ENCODE measurements at regions not wholly inside any gene's neighbourhood (a gene's known extent, or its start where the extent isn't known, plus 50 kb on each side); places are given as distances from the start of the nearest gene placed in this dataset.

DNA sequence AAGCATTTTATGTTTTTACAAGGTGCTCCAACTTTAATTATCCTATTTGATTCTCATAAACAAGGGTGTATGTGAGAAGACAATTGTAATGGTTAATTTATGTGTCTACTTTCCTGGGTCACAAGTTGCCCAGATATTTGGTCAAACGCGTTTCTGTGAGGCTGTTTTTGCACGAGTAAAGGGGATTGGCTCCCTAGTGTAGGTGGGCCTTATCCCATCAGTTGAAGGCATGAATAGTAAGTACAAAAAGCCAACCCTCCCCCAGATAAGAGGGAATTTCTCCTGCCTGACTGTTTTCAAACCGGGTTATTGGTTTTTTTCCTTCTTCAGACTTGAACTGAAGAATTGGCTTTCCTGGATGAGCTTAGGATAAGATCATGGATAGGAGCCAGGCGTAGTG lies 224.0 kb upstream of the NCKAP5 start:
- peaks cover 2% of the 10 kb centered on the region for H3K9me3 Mint-ChIP-seq (ENCODE audit: unreplicated experiment)
- H3K27me3 Mint-ChIP-seq (ENCODE audit: unreplicated experiment): no peaks in the 10 kb centered on the region
- H3K27ac Mint-ChIP-seq (ENCODE audit: unreplicated experiment): no peak overlapping the region
- no peak overlapping the region for H3K4me3 Mint-ChIP-seq (ENCODE audit: unreplicated experiment)
- no peaks in the 10 kb centered on the region for H3K4me1 Mint-ChIP-seq (ENCODE audit: low read depth, unreplicated experiment)
- no peak for DNase-seq
- H3K36me3 Mint-ChIP-seq (ENCODE audit: unreplicated experiment): no peaks in the 10 kb centered on the region
- TF ChIP-seq, protein P1, sequence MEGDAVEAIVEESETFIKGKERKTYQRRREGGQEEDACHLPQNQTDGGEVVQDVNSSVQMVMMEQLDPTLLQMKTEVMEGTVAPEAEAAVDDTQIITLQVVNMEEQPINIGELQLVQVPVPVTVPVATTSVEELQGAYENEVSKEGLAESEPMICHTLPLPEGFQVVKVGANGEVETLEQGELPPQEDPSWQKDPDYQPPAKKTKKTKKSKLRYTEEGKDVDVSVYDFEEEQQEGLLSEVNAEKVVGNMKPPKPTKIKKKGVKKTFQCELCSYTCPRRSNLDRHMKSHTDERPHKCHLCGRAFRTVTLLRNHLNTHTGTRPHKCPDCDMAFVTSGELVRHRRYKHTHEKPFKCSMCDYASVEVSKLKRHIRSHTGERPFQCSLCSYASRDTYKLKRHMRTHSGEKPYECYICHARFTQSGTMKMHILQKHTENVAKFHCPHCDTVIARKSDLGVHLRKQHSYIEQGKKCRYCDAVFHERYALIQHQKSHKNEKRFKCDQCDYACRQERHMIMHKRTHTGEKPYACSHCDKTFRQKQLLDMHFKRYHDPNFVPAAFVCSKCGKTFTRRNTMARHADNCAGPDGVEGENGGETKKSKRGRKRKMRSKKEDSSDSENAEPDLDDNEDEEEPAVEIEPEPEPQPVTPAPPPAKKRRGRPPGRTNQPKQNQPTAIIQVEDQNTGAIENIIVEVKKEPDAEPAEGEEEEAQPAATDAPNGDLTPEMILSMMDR (IDR thresholded peaks at IDR 0.05; ENCODE audit: partially characterized antibody, unreplicated experiment): no peak

DNA sequence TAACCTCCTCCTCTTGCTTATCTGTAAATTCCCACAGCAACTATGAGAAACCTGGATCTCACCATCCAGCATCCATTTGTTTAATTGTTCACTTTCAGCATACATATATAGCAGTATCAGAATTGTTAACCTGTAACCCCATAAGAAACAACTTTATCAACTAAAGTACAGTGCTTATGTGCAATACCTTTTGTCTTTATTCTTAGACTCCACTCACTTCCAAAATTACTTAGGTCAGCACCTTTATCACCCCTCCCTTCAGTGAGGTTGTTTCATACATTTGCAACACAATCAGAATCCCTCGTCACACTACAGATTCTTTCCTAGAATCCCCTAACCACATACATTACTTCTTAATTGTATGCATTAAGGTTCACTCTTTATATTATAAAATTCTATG lies 225.9 kb upstream of the NCKAP5 start:
- Mint-ChIP-seq H3K4me1 (ENCODE audit: low read depth, unreplicated experiment) (no peaks in the 10 kb centered on the region), H3K4me3 (ENCODE audit: unreplicated experiment) (no peak overlapping the region), H3K9me3 (ENCODE audit: unreplicated experiment) (peaks cover 2% of the 10 kb centered on the region), H3K36me3 (ENCODE audit: unreplicated experiment) (peaks cover 4% of the 10 kb centered on the region), H3K27ac (ENCODE audit: unreplicated experiment) (no peak overlapping the region), H3K27me3 (ENCODE audit: unreplicated experiment) (no peaks in the 10 kb centered on the region)
- DNase-seq: no peak
- TF ChIP-seq, protein P1 (IDR thresholded peaks at IDR 0.05; ENCODE audit: partially characterized antibody, unreplicated experiment): no peak

DNA sequence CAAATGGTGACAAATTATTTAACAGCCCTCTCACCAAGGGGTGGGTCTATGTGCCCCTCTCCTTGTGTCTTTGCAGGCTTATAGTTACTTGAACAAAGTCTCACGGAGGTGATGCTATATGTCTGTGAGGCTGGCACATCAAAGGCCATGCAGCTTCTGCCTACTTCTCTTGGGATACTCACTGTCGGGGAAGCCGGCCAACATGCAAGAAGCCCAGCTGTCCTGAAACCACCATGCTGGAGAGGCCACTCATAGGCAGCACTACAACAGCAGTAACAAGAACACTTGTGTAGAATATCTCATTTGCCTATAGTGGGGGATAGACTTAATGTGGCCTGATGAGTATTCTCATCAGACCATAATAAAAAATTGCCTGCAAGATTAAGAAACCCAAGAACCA lies 233.7 kb upstream of the NCKAP5 start:
- H3K36me3 Mint-ChIP-seq (ENCODE audit: unreplicated experiment): peaks cover 4% of the 10 kb centered on the region
- TF ChIP-seq, protein P1 (IDR thresholded peaks at IDR 0.05; ENCODE audit: partially characterized antibody, unreplicated experiment): no peak
- no peak for DNase-seq

DNA sequence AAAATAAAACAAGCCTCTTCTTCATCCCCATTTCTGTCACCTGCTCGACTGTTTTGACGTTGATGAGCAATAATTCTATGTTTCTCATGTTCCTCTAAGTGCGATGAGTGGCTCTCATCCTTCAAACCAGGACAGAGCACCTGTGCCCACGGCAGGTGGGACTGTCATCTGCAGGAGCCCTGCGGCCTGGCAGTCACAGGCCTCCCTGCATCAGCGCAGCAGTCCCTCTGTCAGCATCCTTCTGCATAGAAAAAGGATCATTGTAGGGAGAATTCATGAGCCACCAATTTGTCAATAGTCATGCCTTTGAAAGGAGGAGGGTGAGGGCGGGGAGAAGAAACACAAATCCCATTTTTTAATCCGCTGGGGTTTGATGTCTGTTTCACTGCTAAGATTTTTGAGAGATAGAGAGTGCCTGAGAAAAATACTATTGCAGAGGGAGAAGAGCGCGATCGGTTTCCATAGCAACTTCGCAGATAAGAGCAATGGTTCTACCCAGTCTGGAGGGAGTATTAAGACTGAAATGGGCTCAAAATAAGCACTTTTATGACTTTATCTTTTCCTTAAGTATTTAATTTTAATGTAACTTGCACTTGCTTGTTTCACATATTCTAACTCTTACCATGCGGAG lies 234.3 kb upstream of the NCKAP5 start:
- Mint-ChIP-seq H3K36me3 (ENCODE audit: unreplicated experiment) (peaks cover 4% of the 10 kb centered on the region), H3K4me1 (ENCODE audit: low read depth, unreplicated experiment) (no peaks in the 10 kb centered on the region)

More for the DNA sequence above, 233.7 kb upstream of the NCKAP5 start:
- H3K27ac Mint-ChIP-seq (ENCODE audit: unreplicated experiment): no peak overlapping the region
- H3K4me3 Mint-ChIP-seq (ENCODE audit: unreplicated experiment): no peak overlapping the region
- H3K9me3 Mint-ChIP-seq (ENCODE audit: unreplicated experiment): peaks cover 2% of the 10 kb centered on the region
- peaks cover 1% of the 10 kb centered on the region for H3K27me3 Mint-ChIP-seq (ENCODE audit: unreplicated experiment)
- no peaks in the 10 kb centered on the region for H3K4me1 Mint-ChIP-seq (ENCODE audit: low read depth, unreplicated experiment)

DNA sequence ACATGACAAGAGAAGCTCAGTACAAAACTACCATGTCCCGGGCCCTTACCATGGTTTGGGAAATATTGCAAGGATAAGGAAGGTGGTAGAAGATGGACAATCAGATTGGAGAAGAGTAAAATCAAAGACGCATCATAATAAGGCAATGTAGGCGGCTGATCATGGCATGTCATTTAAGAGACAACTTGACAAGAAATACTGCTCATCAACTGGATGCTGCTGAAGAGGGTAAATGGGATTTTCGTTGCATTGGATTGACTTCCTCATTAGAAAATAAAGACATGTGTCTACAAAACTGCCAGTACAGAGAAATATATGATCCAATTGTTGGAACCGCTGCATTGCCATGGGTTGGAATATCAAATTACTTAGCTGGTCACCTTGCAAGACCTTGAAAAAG lies 238.3 kb upstream of the NCKAP5 start:
- no peak overlapping the region for H3K4me3 Mint-ChIP-seq (ENCODE audit: unreplicated experiment)
- no peak for DNase-seq
- H3K27ac Mint-ChIP-seq (ENCODE audit: unreplicated experiment): no peak overlapping the region
- H3K36me3 Mint-ChIP-seq (ENCODE audit: unreplicated experiment): no peaks in the 10 kb centered on the region
- no peaks in the 10 kb centered on the region for H3K4me1 Mint-ChIP-seq (ENCODE audit: low read depth, unreplicated experiment)
- H3K27me3 Mint-ChIP-seq (ENCODE audit: unreplicated experiment): peaks cover 5% of the 10 kb centered on the region
- H3K9me3 Mint-ChIP-seq (ENCODE audit: unreplicated experiment): peaks cover 2% of the 10 kb centered on the region
- TF ChIP-seq, protein P1 (IDR thresholded peaks at IDR 0.05; ENCODE audit: partially characterized antibody, unreplicated experiment): no peak

More for the DNA sequence above, 234.3 kb upstream of the NCKAP5 start:
- H3K27ac Mint-ChIP-seq (ENCODE audit: unreplicated experiment): no peak overlapping the region
- H3K9me3 Mint-ChIP-seq (ENCODE audit: unreplicated experiment): peaks cover 2% of the 10 kb centered on the region
- H3K4me3 Mint-ChIP-seq (ENCODE audit: unreplicated experiment): no peak overlapping the region
- no peak for DNase-seq
- peaks cover 1% of the 10 kb centered on the region for H3K27me3 Mint-ChIP-seq (ENCODE audit: unreplicated experiment)
- TF ChIP-seq, protein P1 (IDR thresholded peaks at IDR 0.05; ENCODE audit: partially characterized antibody, unreplicated experiment): no peak

All from glutamatergic neuron (in vitro differentiated cells).